Liver (tissue), 8 donors: ENCODE measurements at regions not wholly inside any gene's neighbourhood (a gene's known extent, or its start where the extent isn't known, plus 50 kb on each side); places are given as distances from the start of the nearest gene placed in this dataset.
A peak's percentile ranks its signal among the peaks of the same experiment; 100 is the strongest.

ENCODE experiments used
- DNase-seq: peaks from one replicate; pipeline ENCODE4 v3.0.0-alpha.2; 2017; ENCODE audit warnings: low spot score
- H3K27ac ChIP-seq, 2 donors: one replicate each; pipeline ENCODE4 v1.7.0; 2013; ENCODE audit warnings: inconsistent platforms in 2 of 2, low read length in 2 of 2, control low read depth in 1 of 2, low read depth in 1 of 2, mild to moderate bottlenecking in 1 of 2
- H3K27me3 ChIP-seq, 4 donors: one replicate each; pipeline versions ENCODE4 v1.6.1 to v1.7.0; 2013; ENCODE audit warnings: low read length in 3 of 4, inconsistent platforms in 1 of 4, mild to moderate bottlenecking in 1 of 4, moderate library complexity in 1 of 4; ENCODE audit not compliant: control insufficient read depth in 4 of 4, insufficient read depth in 4 of 4
- H3K36me3 ChIP-seq, 4 donors: one replicate each; pipeline versions ENCODE4 v1.6.1 to v1.7.0; 2013; ENCODE audit warnings: low read length in 3 of 4, mild to moderate bottlenecking in 3 of 4, low read depth in 1 of 4, moderate library complexity in 1 of 4; ENCODE audit not compliant: control insufficient read depth in 4 of 4, insufficient read depth in 3 of 4
- H3K4me1 ChIP-seq, 4 donors: one replicate each; pipeline versions ENCODE4 v1.6.1 to v1.7.0; 2013; ENCODE audit warnings: low read length in 3 of 4, mild to moderate bottlenecking in 3 of 4, moderate library complexity in 1 of 4; ENCODE audit not compliant: control insufficient read depth in 4 of 4, insufficient read depth in 4 of 4
- H3K4me3 ChIP-seq, 3 donors: one replicate each; pipeline versions ENCODE4 v1.6.1 to v1.7.0; 2013; ENCODE audit warnings: low read length in 3 of 3, control low read depth in 1 of 3, low read depth in 1 of 3, mild to moderate bottlenecking in 1 of 3
- H3K9ac ChIP-seq, 2 donors: one replicate each; pipeline ENCODE4 v1.7.0; 2013; ENCODE audit warnings: low read length in 2 of 2, mild to moderate bottlenecking in 2 of 2, moderate library complexity in 2 of 2, control low read depth in 1 of 2, low read depth in 1 of 2
- H3K9me3 ChIP-seq, 4 donors: one replicate each; pipeline versions ENCODE4 v1.6.1 to v1.7.0; 2013; ENCODE audit warnings: low read length in 3 of 4; ENCODE audit not compliant: control insufficient read depth in 4 of 4
- ATF3 ChIP-seq: IDR thresholded peaks from 2 replicates; pipeline ENCODE4 v1.6.1; 2016; ENCODE audit warnings: antibody characterized with exemption
- CTCF ChIP-seq: fragments of 150-350 bp; IDR thresholded peaks from 2 replicates; pipeline ENCODE4 v1.5.1; 2017; ENCODE audit warnings: improper control_type of control experiment, low read depth, low read length; ENCODE audit not compliant: missing input control
- FOXA1 ChIP-seq: IDR thresholded peaks from 2 replicates; pipeline ENCODE4 v1.6.1; 2016; ENCODE audit warnings: antibody characterized with exemption
- GABPA ChIP-seq, 2 donors: IDR thresholded peaks in 1 of 2; conservative IDR thresholded peaks in 1 of 2; 2 replicates each; pipeline ENCODE4 v1.6.1; 2016; ENCODE audit warnings: antibody characterized with exemption in 2 of 2, mild to moderate bottlenecking in 1 of 2, moderate library complexity in 1 of 2
- HNF4A ChIP-seq, 2 donors: conservative IDR thresholded peaks; 2 replicates each; pipeline ENCODE4 v1.6.1; 2016; ENCODE audit warnings: antibody characterized with exemption in 2 of 2, mild to moderate bottlenecking in 2 of 2
- HNF4G ChIP-seq: IDR thresholded peaks from 2 replicates; pipeline ENCODE4 v1.6.1; 2016; ENCODE audit warnings: antibody characterized with exemption
- JUND ChIP-seq, 2 donors: IDR thresholded peaks; 2 replicates each; pipeline ENCODE4 v1.6.1; 2016; ENCODE audit warnings: antibody characterized with exemption in 2 of 2
- MAX ChIP-seq: IDR thresholded peaks from 2 replicates; pipeline ENCODE4 v1.6.1; 2016; ENCODE audit warnings: antibody characterized with exemption
- NR2F2 ChIP-seq: IDR thresholded peaks from 2 replicates; pipeline ENCODE4 v1.6.1; 2016; ENCODE audit warnings: antibody characterized with exemption
- RAD21 ChIP-seq, 2 donors: IDR thresholded peaks; 2 replicates each; pipeline ENCODE4 v1.6.1; 2016; ENCODE audit warnings: antibody characterized with exemption in 2 of 2, mild to moderate bottlenecking in 2 of 2
- REST ChIP-seq: IDR thresholded peaks from 2 replicates; pipeline ENCODE4 v1.6.1; 2016; ENCODE audit warnings: antibody characterized with exemption, mild to moderate bottlenecking
- RXRA ChIP-seq, 2 donors: IDR thresholded peaks; 2 replicates each; pipeline ENCODE4 v1.6.1; 2017 to 2018; ENCODE audit warnings: antibody characterized with exemption in 2 of 2, mild to moderate bottlenecking in 1 of 2
- SP1 ChIP-seq: IDR thresholded peaks from 2 replicates; pipeline ENCODE4 v1.6.1; 2018; ENCODE audit warnings: antibody characterized with exemption, mild to moderate bottlenecking
- TAF1 ChIP-seq: conservative IDR thresholded peaks from 2 replicates; pipeline ENCODE4 v1.6.1; 2016; ENCODE audit warnings: antibody characterized with exemption, mild to moderate bottlenecking
- YY1 ChIP-seq: IDR thresholded peaks from 2 replicates; pipeline ENCODE4 v1.6.1; 2016; ENCODE audit warnings: antibody characterized with exemption, mild to moderate bottlenecking
- ZBTB33 ChIP-seq: IDR thresholded peaks from 2 replicates; pipeline ENCODE4 v1.6.1; 2016; ENCODE audit warnings: antibody characterized with exemption
- WGBS: extraction: QIAGEN DNeasy Blood & Tissue Kit; methylation state at CpG from one replicate; pipeline ENCODE4 v1.1.7; 2013; 5-methylcytosine and 5-hydroxymethylcytosine counted together
- donor health status: healthy.
- donor health status: healthy.
- donor health status: healthy.
- donor health status: healthy.
- donor health status: healthy.

GRCh38 chr11:129731316-129731715 is 84.3 kb upstream of the TMEM45B start:
- Histone ChIP-seq H3K4me1 (peaks cover 0 to 16% (median 6%) of the 10 kb centered on the region in 4 donors), H3K27me3 (no peaks in the 10 kb centered on the region), H3K27ac (no peak overlapping the region), H3K9me3 (no peaks in the 10 kb centered on the region), H3K4me3 (no peak overlapping the region), H3K9ac (no peak overlapping the region), H3K36me3 (no peaks in the 10 kb centered on the region)
- TF ChIP-seq TAF1 (no peak), RXRA (IDR thresholded peaks at IDR 0.05) (peak in 1 of 2 donors; percentile 48), RAD21 (IDR thresholded peaks at IDR 0.05) (no peak), SP1 (no peak), GABPA (IDR thresholded peaks at IDR 0.05 in 1 of 2, conservative IDR thresholded peaks at IDR 0.05 in 1 of 2) (no peak)
- DNase-seq = no peak
- WGBS = 36% methylated on average over 8 of the region's 8 CpGs

GRCh38 chr11:129732941-129733340 is 82.7 kb upstream of the TMEM45B start:
- no peak for TF ChIP-seq TAF1
- no peak for TF ChIP-seq CTCF
- TF ChIP-seq MAX = no peak
- no peak for TF ChIP-seq FOXA1
- Histone ChIP-seq H3K4me1 (peaks cover 0 to 16% (median 6%) of the 10 kb centered on the region in 4 donors), H3K36me3 (no peaks in the 10 kb centered on the region), H3K9me3 (no peaks in the 10 kb centered on the region), H3K27me3 (no peaks in the 10 kb centered on the region), H3K27ac (no peak overlapping the region), H3K9ac (no peak overlapping the region), H3K4me3 (no peak overlapping the region)
- no peak for DNase-seq
- 85% methylated on average over 4 of the region's 4 CpGs for WGBS

- no peak for DNase-seq
- TF ChIP-seq SP1 = no peak
- no peak for TF ChIP-seq CTCF
- TF ChIP-seq HNF4A (conservative IDR thresholded peaks at IDR 0.05) = no peak
- TF ChIP-seq FOXA1 = no peak
- no peak for TF ChIP-seq MAX
- no peak for TF ChIP-seq HNF4G
- TF ChIP-seq ATF3 = no peak
- no peak for TF ChIP-seq NR2F2
- no peak for TF ChIP-seq ZBTB33
- TF ChIP-seq JUND (IDR thresholded peaks at IDR 0.05) = no peak
- TF ChIP-seq GABPA (IDR thresholded peaks at IDR 0.05 in 1 of 2, conservative IDR thresholded peaks at IDR 0.05 in 1 of 2) = no peak
- no peak for TF ChIP-seq YY1
- no peak for TF ChIP-seq TAF1
- no peak for TF ChIP-seq REST
- no peak for TF ChIP-seq RAD21 (IDR thresholded peaks at IDR 0.05)
- WGBS = 91% methylated on average over 9 of the region's 9 CpGs
Measured at GRCh38 chr11:129733384-129733783, 82.3 kb upstream of the TMEM45B start.

More at GRCh38 chr11:129733384-129733783, 82.3 kb upstream of the TMEM45B start:
- Histone ChIP-seq H3K9ac (no peak overlapping the region), H3K9me3 (no peaks in the 10 kb centered on the region), H3K4me1 (peaks cover 0 to 16% (median 5%) of the 10 kb centered on the region in 4 donors), H3K36me3 (no peaks in the 10 kb centered on the region), H3K27ac (no peak overlapping the region), H3K27me3 (no peaks in the 10 kb centered on the region), H3K4me3 (no peak overlapping the region)
